HS-5 (cell line): ENCODE measurements at regions not wholly inside any gene's neighbourhood (a gene's known extent, or its start where the extent isn't known, plus 50 kb on each side); places are given as distances from the start of the nearest gene placed in this dataset.
"Not testable (repeated sequence)": the region's sequence is repeated elsewhere in the genome, so short reads cannot be mapped to it uniquely, and the experiment has no call there.

Experiments
- DNase-seq: peaks from one replicate; pipeline ENCODE4 v3.0.0-alpha.2; 2012; ENCODE audit warnings: low read depth

GRCh38 chr16:59543641-59544040 is 809.5 kb upstream of the GOT2 start:
- DNase-seq: peak; percentile 85

DNA sequence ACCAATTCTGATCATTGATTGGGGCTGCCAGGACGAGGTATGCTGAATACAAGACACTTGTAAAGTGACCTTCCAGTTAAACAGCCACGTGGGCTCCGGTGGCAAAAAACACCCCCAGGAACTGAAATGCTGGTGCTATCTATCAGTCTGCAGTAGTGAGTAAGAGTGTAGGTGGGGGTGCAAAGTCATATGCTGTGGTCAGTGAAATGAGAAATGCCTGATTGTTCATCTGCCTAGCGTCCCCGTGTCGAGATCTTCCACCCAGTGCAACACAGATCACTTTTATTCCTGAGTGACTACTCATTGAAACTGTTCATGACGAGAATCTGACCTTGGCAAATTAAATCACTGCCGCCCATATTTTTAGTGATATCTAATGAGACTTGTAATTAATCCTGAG is 806.5 kb upstream of the GOT2 start:
- no peak for DNase-seq

DNA sequence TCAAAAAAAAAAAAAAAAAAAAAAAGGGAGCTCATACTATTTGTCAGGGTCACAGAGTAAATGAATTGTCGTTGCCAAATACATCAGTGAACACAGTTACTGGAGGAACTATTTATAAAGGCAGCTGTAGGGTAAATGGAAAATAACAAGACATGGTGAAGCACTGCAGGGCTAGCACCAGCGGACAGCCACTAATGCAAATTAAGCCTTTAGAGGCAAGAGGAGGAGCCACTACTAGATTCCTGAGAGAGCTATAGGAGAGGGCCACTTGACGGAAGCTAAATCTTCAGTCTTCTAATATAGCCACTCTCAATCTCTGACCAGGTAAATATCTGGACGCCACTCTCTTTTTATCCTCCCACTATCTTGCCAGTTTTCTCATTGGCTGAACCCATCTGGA is 801.2 kb upstream of the GOT2 start:
- DNase-seq: no peak

GRCh38 chr16:59527206-59527997 is 793.3 kb upstream of the GOT2 start:
- no peak for DNase-seq

- DNase-seq: no peak
Measured at GRCh38 chr16:59522826-59523225, 788.7 kb upstream of the GOT2 start.

- not testable (repeated sequence) for DNase-seq
Measured at GRCh38 chr16:59518721-59519120, 784.6 kb upstream of the GOT2 start.

DNA sequence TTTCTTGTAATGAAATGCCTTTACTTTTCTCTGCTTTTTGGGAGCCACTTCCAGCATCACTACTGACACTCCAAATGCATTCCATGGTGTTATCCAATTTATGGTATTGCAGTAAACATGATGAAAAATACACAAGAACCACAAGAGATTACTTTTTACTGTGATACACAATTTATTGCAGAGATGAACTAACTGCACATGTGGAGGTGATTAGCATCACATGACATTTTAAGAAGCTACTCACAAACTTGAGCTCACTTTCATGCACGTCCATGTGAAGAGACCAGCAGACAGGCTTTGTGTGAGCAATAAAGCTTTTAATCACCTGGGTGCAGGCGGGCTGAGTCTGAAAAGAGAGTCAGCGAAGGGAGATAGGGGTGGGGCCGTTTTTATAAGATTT is 780.5 kb upstream of the GOT2 start:
- no peak for DNase-seq

GRCh38 chr16:59510008-59510424 is 775.9 kb upstream of the GOT2 start:
- no peak for DNase-seq

DNA sequence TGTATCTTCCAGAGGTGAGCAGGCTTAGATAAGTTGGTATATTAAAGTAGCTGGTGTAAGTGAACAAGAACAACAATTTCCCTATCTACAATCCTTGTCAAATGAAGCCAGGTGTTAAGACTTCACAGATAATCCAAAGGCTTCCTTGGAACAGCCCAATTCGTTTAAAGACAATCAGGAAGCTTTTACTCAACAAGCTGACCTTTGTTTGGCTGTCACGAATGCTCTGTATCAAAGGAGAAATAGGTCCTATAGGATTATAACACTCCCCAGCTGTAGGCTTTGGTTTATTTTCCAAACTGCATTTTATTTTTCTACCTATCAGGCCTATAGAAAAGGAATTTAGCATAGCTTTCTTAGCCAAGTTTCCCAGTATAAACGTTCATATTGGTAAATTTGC is 766.5 kb upstream of the GOT2 start:
- no peak for DNase-seq

- DNase-seq: no peak
Measured at GRCh38 chr16:59487067-59487466, 753.0 kb upstream of the GOT2 start.

GRCh38 chr16:59484833-59485516 is 750.9 kb upstream of the GOT2 start:
- no peak for DNase-seq

DNA sequence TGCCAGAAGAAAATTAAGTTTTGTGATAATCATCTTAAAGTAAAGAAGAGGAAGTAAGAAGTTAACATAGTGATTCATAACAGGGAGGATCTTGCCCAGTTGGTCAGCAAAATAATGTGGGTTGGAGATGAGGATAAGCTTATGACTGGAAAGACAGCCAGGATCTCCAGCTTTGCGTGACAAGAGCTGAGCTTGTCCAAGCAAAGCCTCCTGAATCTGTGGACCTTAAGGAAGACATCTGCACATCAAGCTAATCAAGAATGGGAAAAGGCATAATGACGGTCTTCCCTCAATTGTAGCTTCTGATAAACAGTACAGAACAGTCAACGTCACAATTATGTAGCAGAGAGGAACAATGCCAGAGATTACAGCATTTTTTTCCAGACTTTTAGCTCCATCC is 744.7 kb upstream of the GOT2 start:
- DNase-seq: no peak

DNA sequence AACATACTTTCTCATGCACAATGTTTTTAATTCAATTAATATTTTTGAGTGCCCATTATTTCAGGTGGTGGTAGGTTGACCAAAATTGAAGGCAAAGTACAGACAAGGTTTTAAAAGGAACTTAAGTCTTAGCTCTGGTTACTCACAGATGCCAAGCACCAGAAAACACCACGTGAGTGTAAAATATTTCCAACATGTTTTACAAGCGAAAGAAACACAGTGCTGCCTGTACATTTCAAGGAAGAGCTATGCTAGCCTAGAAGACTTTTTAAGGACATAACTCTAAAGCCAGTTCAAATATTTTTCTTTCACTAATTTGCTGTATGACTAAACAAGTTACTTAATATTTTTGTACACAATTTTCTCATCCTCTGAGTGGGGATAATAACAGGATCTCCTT is 736.4 kb upstream of the GOT2 start:
- no peak for DNase-seq

DNA sequence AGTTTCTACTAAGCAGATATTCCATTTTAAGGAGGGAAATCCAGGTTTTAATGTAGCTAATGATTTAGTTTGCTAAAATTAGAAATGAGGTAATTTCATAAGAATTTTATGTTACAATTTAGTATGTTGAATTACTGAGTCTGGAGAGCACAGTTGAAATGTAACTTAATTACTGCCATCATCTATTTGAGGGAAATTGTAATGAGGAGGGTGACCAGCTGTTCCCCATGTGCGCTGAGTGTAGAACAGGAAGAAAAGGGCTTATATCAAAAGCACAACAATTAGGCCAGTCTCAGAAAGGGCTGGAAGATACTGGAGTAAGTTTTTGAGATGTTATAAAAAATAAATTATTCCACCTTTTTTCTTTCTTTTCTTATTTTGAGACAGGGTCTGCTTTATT is 735.1 kb upstream of the GOT2 start:
- DNase-seq: no peak

- DNase-seq: peak; percentile 36
Measured at GRCh38 chr16:59463776-59464175, 729.7 kb upstream of the GOT2 start.

- no peak for DNase-seq
Measured at GRCh38 chr16:59459806-59460205, 725.7 kb upstream of the GOT2 start.

DNA sequence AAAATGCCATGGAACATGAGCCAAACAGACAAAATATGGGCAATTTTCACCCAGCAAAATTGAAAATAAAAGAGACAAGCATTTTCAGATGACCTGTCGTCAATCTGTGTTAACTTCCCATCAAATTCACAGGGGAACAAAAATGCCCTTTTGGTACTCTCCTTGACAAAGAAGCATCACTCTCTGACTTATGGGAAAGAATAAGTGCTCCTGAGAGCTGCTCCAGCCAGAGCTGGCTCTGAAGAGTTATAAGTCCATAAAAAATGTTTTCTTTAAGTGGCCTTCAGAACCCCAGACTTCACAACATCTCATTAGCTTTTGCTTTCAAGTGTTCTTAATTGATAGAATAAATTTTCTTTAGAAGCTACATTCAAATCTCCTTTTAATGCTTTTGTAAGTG is 721.4 kb upstream of the GOT2 start:
- DNase-seq: no peak

GRCh38 chr16:59450513-59450912 is 716.4 kb upstream of the GOT2 start:
- not testable (repeated sequence) for DNase-seq

DNA sequence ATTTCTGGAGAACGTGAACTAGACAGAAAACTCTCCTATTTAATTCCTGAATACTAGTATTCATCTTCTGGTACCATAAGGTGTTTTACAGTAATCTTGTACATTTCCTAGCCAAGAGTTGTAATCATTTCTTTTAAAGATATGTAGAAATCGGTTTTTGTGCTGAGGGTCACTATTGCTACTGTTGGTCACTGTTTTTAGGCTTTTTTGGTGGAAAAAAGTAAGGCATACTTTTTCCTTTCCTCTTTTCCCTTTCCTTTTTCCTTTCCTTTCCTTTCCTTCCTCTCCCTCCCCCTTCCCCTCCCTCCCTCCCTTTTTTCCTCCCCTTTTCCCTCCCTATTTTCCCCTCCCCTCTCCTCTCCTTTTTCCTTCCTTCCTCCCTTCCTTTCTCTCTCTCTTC is 706.4 kb upstream of the GOT2 start:
- DNase-seq: no peak

DNA sequence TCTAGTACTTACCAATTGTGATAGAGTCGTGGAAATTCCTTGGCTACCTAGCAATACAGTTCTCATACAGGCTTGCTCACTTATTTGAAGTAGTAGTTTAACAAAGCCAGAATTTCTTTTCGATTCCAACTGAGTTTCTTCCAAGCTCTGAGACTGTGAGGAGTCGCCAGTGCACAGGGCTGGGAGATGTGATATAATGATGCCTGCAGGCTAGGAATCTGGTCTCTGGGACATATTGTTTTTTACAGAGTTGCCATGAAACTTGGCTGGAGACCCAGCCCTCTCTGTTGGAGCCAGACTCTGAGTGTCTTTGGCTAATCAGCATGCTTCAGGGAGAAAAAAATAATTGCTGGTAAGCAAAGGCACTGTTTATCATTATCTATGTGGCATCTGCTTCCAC is 698.8 kb upstream of the GOT2 start:
- no peak for DNase-seq

DNA sequence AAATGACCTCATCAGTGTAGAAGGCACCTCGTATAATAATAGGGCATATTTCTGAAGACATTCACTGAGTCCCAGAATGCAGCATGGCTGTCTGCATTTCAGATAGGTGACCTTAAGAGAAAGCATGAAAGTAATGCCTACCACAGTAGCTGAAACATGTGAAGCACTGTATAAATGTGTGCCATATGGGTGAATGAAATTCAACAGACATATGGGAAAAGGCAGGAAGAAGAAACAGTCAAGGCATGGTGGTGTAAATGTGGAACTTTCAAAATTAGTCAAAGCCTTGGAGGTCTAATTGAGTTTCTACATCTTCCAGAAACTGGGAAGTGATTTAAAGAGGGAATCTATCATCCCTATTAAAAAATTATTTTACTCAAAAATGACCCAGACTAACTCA is 698.2 kb upstream of the GOT2 start:
- DNase-seq: no peak

- DNase-seq: no peak
Measured at GRCh38 chr16:59424714-59425273, 690.7 kb upstream of the GOT2 start.
